Breast epithelium (tissue), 3 donors: ENCODE measurements at regions not wholly inside any gene's neighbourhood (a gene's known extent, or its start where the extent isn't known, plus 50 kb on each side); places are given as distances from the start of the nearest gene placed in this dataset.

Experiments used
- POLR2A ChIP-seq: fragments of 450-650 bp; IDR thresholded peaks from one replicate; pipeline ENCODE4 v1.6.1; 2016; ENCODE audit warnings: antibody characterized with exemption, mild to moderate bottlenecking, moderate library complexity
- POLR2AphosphoS5 ChIP-seq, 3 donors: sonication (generic); formaldehyde crosslinking; IDR thresholded peaks; one replicate each; pipeline ENCODE4 v1.6.1; 2017; ENCODE audit warnings: antibody characterized with exemption in 3 of 3
- TF ChIP-seq, protein P1 (sequence below), 3 donors: fragments of 450-650 bp; IDR thresholded peaks; one replicate each; pipeline ENCODE4 v1.5.1; 2016 to 2017; ENCODE audit warnings: antibody characterized with exemption in 3 of 3, mild to moderate bottlenecking in 3 of 3, moderate library complexity in 3 of 3

DNA sequence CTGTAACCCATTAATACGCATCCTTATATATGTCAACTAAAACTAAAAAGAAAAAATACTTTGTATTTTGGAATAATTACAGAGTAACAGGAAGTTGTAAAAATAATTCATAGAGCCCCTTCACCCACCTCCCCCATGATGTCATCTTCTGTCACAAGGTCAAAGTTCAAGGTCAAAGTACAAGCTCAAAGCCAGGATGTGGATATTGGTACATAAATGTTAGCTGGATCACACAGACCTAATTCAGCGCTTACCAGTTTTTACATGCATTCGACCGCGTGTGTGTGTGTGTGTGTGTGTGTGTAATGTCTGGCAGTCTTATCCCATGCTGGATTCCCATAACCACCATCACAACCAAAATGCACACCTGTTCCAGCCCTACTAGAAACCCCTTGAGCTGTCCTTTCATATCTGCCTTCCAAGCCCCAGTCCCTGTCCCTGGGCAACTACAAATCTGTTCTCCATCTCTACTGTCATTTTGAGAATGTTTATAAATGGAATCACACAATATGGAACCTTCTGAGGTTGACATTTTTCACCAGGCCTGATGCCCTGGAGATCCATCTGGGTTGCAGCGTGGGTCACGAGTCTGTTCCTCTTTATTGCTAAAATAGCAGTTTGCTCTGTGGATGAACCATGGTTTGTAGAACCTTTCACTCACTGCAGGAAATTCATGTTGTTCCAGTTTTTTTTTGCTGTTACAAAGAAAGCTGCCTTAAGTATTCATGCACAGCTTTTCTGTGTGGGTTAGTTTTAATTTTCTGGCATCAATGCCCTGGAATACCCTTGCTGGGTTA lies 153.6 kb upstream of the PITRM1 start:
- TF ChIP-seq, protein P1, sequence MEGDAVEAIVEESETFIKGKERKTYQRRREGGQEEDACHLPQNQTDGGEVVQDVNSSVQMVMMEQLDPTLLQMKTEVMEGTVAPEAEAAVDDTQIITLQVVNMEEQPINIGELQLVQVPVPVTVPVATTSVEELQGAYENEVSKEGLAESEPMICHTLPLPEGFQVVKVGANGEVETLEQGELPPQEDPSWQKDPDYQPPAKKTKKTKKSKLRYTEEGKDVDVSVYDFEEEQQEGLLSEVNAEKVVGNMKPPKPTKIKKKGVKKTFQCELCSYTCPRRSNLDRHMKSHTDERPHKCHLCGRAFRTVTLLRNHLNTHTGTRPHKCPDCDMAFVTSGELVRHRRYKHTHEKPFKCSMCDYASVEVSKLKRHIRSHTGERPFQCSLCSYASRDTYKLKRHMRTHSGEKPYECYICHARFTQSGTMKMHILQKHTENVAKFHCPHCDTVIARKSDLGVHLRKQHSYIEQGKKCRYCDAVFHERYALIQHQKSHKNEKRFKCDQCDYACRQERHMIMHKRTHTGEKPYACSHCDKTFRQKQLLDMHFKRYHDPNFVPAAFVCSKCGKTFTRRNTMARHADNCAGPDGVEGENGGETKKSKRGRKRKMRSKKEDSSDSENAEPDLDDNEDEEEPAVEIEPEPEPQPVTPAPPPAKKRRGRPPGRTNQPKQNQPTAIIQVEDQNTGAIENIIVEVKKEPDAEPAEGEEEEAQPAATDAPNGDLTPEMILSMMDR (IDR thresholded peaks at IDR 0.05) = no peak
- TF ChIP-seq POLR2A = no peak
- no peak for TF ChIP-seq POLR2AphosphoS5 (IDR thresholded peaks at IDR 0.05)
